A549 (cell line): ENCODE measurements at regions not wholly inside any gene's neighbourhood (a gene's known extent, or its start where the extent isn't known, plus 50 kb on each side); places are given as distances from the start of the nearest gene placed in this dataset.

Experiments used
- ATAC-seq, 2 experiments: fragments of 200-7000 bp in 1 of 2; fragments of >200 bp in 1 of 2; cut with Nextera tagmentation in 1 of 2; cut with Tn5 transposase in 1 of 2; 3 replicates each; pipeline versions ENCODE4 v1.8.0 to v1.9.1; 2018 to 2020; ENCODE audit warnings: mild to moderate bottlenecking in 1 of 2, moderate library complexity in 1 of 2
- CTCF ChIA-PET: fragments of 300-600 bp; sonication (Branson Sonifier 250); formaldehyde crosslinking; extraction: SDS; loops from one replicate; lab custom pipeline; 2021; ENCODE audit warnings: antibody characterized with exemption, inconsistent platforms; lab: Yijun Ruan, JAX
- POLR2A ChIA-PET: fragments of 350-600 bp; formaldehyde crosslinking; extraction: SDS; loops from one replicate; lab custom pipeline; 2021; ENCODE audit warnings: antibody characterized with exemption, inconsistent platforms; lab: Yijun Ruan, JAX
- DNase-seq, 2 experiments: peaks; one replicate each; pipeline versions ENCODE4 v3.0.0 to v3.0.0-alpha.2; 2011 to 2016; ENCODE audit warnings: low read depth in 1 of 2, low spot score in 1 of 2
- FAIRE-seq: peaks from 2 replicates; lab custom pipeline; 2011; peaks lifted over from hg19 to GRCh38; lab: Jason Lieb, UNC
- H3K27ac ChIP-seq, 2 experiments: fragments of >200 bp; sonication (Bioruptor Twin); formaldehyde crosslinking; 3 replicates each; pipeline ENCODE4 v1.5.1; 2016 to 2017
- H3K4me1 ChIP-seq: fragments of >200 bp; sonication (Bioruptor Twin); formaldehyde crosslinking; 3 replicates; pipeline ENCODE4 v1.6.1; 2016
- H3K4me2 ChIP-seq: fragments of >200 bp; sonication (Bioruptor Twin); formaldehyde crosslinking; 3 replicates; pipeline ENCODE4 v1.6.1; 2016
- H3K4me3 ChIP-seq: fragments of >200 bp; sonication (Bioruptor Twin); formaldehyde crosslinking; 3 replicates; pipeline ENCODE4 v1.5.1; 2016
- H3K9me3 ChIP-seq: fragments of >200 bp; sonication (Bioruptor Twin); formaldehyde crosslinking; 3 replicates; pipeline ENCODE4 v1.6.1; 2016
- CBX2 ChIP-seq: fragments of 200-600 bp; sonication (generic); IDR thresholded peaks from 2 replicates; pipeline ENCODE4 v1.6.1; 2016; ENCODE audit warnings: low read depth, mild to moderate bottlenecking, borderline replicate concordance
- CHD2 ChIP-seq: fragments of 150-350 bp; IDR thresholded peaks from 2 replicates; pipeline ENCODE4 v1.6.1; 2014; ENCODE audit warnings: low read length; ENCODE audit not compliant: partially characterized antibody
- E2F6 ChIP-seq: IDR thresholded peaks from 2 replicates; pipeline ENCODE4 v1.6.1; 2012; ENCODE audit warnings: low read depth, borderline replicate concordance
- EHMT2 ChIP-seq: fragments of 200-600 bp; sonication (generic); IDR thresholded peaks from 2 replicates; pipeline ENCODE4 v1.6.1; 2016; ENCODE audit warnings: antibody characterized with exemption, low read depth, mild to moderate bottlenecking, moderate library complexity
- EP300 ChIP-seq, 2 experiments: fragments of >200 bp; sonication (Bioruptor Twin); formaldehyde crosslinking; IDR thresholded peaks; 2 replicates in 1 of 2; 3 replicates in 1 of 2; pipeline ENCODE4 v1.6.1; 2016 to 2017
- ESRRA ChIP-seq: fragments of 150-350 bp; IDR thresholded peaks from 2 replicates; pipeline ENCODE4 v1.6.1; 2014; ENCODE audit warnings: mild to moderate bottlenecking, low read length, borderline replicate concordance
- FOSL2 ChIP-seq, 2 experiments: fragments of 450-650 bp in 1 of 2; fragments of >200 bp in 1 of 2; sonication (Bioruptor Twin) in 1 of 2; formaldehyde crosslinking; IDR thresholded peaks; 2 replicates each; pipeline versions ENCODE4 v1.5.0 to v1.6.1; 2016 to 2020; ENCODE audit warnings: mild to moderate bottlenecking in 1 of 2, moderate library complexity in 1 of 2
- HDAC2 ChIP-seq: fragments of 200-600 bp; sonication (generic); IDR thresholded peaks from 2 replicates; pipeline ENCODE4 v1.6.1; 2016
- HES2 ChIP-seq: fragments of >200 bp; sonication (Bioruptor Twin); formaldehyde crosslinking; IDR thresholded peaks from 2 replicates; pipeline ENCODE4 v1.6.1; 2016
- HEYL ChIP-seq: fragments of 250-450 bp; sonication (Bioruptor Pico); IDR thresholded peaks from 2 replicates; pipeline ENCODE4 v1.8.0; 2021; ENCODE audit warnings: mild to moderate bottlenecking, moderate library complexity
- HOXA7 ChIP-seq: fragments of 250-450 bp; sonication (Bioruptor Pico); IDR thresholded peaks from 2 replicates; pipeline ENCODE4 v1.5.0; 2020; ENCODE audit warnings: mild to moderate bottlenecking, moderate library complexity
- HOXB13 ChIP-seq: fragments of 250-450 bp; sonication (Bioruptor Pico); IDR thresholded peaks from 2 replicates; pipeline ENCODE4 v1.5.0; 2020; ENCODE audit warnings: low read depth, mild to moderate bottlenecking, moderate library complexity
- KDM1A ChIP-seq: fragments of 200-600 bp; sonication (generic); IDR thresholded peaks from 2 replicates; pipeline ENCODE4 v1.6.1; 2016; ENCODE audit warnings: low read depth, mild to moderate bottlenecking
- MAFK ChIP-seq: fragments of 450-650 bp; IDR thresholded peaks from 2 replicates; pipeline ENCODE4 v1.6.1; 2014; ENCODE audit not compliant: partially characterized antibody
- MAZ ChIP-seq: fragments of 150-350 bp; IDR thresholded peaks from 2 replicates; pipeline ENCODE4 v1.6.1; 2014; ENCODE audit warnings: antibody characterized with exemption, low read depth, low read length, borderline replicate concordance
- MYC ChIP-seq: IDR thresholded peaks from 2 replicates; pipeline ENCODE4 v1.6.1; 2012; ENCODE audit warnings: mild to moderate bottlenecking, inconsistent platforms, low read length, improper control_type of control experiment, borderline replicate concordance
- NPAS2 ChIP-seq: fragments of 250-450 bp; sonication (Bioruptor Pico); IDR thresholded peaks from 2 replicates; pipeline ENCODE4 v1.8.0; 2022; ENCODE audit warnings: mild to moderate bottlenecking, moderate library complexity, borderline replicate concordance
- NR3C1 ChIP-seq: fragments of >200 bp; sonication (Bioruptor Twin); formaldehyde crosslinking; IDR thresholded peaks from 3 replicates; pipeline ENCODE4 v1.6.1; 2017
- POLR2A ChIP-seq: IDR thresholded peaks from 2 replicates; pipeline ENCODE4 v1.6.1; 2012; ENCODE audit warnings: mild to moderate bottlenecking, low read length
- POLR2AphosphoS2 ChIP-seq: conservative IDR thresholded peaks from 2 replicates; pipeline ENCODE4 v1.6.1; 2012; ENCODE audit warnings: low read length, improper control_type of control experiment, inconsistent platforms
- RAD21 ChIP-seq, 2 experiments: fragments of >200 bp in 1 of 2; sonication (Bioruptor Twin) in 1 of 2; formaldehyde crosslinking in 1 of 2; IDR thresholded peaks in 1 of 2; conservative IDR thresholded peaks in 1 of 2; 2 replicates in 1 of 2; 3 replicates in 1 of 2; pipeline ENCODE4 v1.6.1; 2012 to 2018; ENCODE audit warnings: inconsistent platforms in 1 of 2
- RCOR1 ChIP-seq: fragments of 150-350 bp; IDR thresholded peaks from 2 replicates; pipeline ENCODE4 v1.6.1; 2014; ENCODE audit warnings: antibody characterized with exemption, low read length, low read depth
- RNF2 ChIP-seq: fragments of 200-600 bp; sonication (generic); IDR thresholded peaks from 2 replicates; pipeline ENCODE4 v1.6.1; 2016; ENCODE audit warnings: low read depth, mild to moderate bottlenecking, antibody characterized with exemption, moderate library complexity, borderline replicate concordance
- TFCP2L1 ChIP-seq: fragments of 250-450 bp; sonication (Bioruptor Pico); IDR thresholded peaks from 2 replicates; pipeline ENCODE4 v1.5.0; 2021; ENCODE audit warnings: mild to moderate bottlenecking
- ZFP36 ChIP-seq: fragments of 450-650 bp; IDR thresholded peaks from 2 replicates; pipeline ENCODE4 v1.6.1; 2014; ENCODE audit warnings: borderline replicate concordance; ENCODE audit not compliant: partially characterized antibody
- ZNF302 ChIP-seq: fragments of 250-450 bp; sonication (Bioruptor Pico); IDR thresholded peaks from 2 replicates; pipeline ENCODE4 v1.9.0; 2021; ENCODE audit warnings: inconsistent platforms, mild to moderate bottlenecking, moderate library complexity
- ZSCAN20 ChIP-seq: fragments of 250-450 bp; sonication (Bioruptor Pico); IDR thresholded peaks from 2 replicates; pipeline ENCODE4 v1.8.0; 2022; ENCODE audit warnings: mild to moderate bottlenecking, moderate library complexity
- WGBS: methylation state at CpG from one replicate; pipeline ENCODE4 v1.1.6; 2017; ENCODE audit errors: missing lambda C conversion rate; 5-methylcytosine and 5-hydroxymethylcytosine counted together
- TF ChIP-seq, protein P1 (sequence below): fragments of >200 bp; sonication (Bioruptor Twin); formaldehyde crosslinking; IDR thresholded peaks from 3 replicates; pipeline ENCODE4 v1.6.1; 2016
- TF ChIP-seq, protein P2 (sequence below): fragments of 450-650 bp; IDR thresholded peaks from 2 replicates; pipeline ENCODE4 v1.6.1; 2014; ENCODE audit warnings: antibody characterized with exemption

DNA sequence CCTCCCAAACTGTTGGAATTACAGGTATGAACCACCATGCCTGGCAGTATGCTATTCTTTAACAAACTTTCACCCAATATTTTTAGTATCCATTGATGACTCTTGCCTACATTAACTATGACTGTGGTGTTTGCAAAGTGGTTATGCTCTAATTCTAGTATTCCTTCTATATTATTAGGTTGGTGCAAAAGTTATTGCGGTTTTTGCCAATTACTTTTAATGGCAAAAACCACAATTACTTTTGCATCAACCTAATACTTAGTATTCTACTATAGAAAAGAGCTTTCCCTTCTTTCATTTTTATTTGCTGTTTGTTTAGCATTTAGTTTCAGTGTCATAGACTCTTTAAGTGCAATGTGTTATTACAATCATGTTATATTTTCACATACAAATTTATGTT is 760.6 kb downstream of the NR2F2 start:
- H3K27ac ChIP-seq = no peak overlapping the region
- TF ChIP-seq MYC (no peak), HOXA7 (CRISPR knock-in tag) (no peak), E2F6 (no peak), MAZ (no peak), HES2 (no peak), KDM1A (no peak)
- TF ChIP-seq, all 56 proteins: peak for 0
- ATAC-seq = no peak
- H3K4me3 ChIP-seq = no peak overlapping the region
- FAIRE-seq = no peak
- no peak for DNase-seq
- peaks cover 6% of the 10 kb centered on the region; the same call in 1 of the 3 replicates for H3K9me3 ChIP-seq
- no peak overlapping the region for H3K4me2 ChIP-seq
- WGBS = 3% methylated on average over 1 of the region's 1 CpG
- ChIA-PET POLR2A (no interaction called here), CTCF (no interaction called here)
- H3K4me1 ChIP-seq = no peaks in the 10 kb centered on the region

- 8% methylated on average over 2 of the region's 2 CpGs for WGBS
Observed at GRCh38 chr15:97092656-97093055, 762.2 kb downstream of the NR2F2 start.

GRCh38 chr15:97096303-97096835 is 765.9 kb downstream of the NR2F2 start:
- no peak for TF ChIP-seq NPAS2 (CRISPR knock-in tag)
- TF ChIP-seq POLR2AphosphoS2 = no peak
- TF ChIP-seq RCOR1 = no peak
- TF ChIP-seq, protein P1, sequence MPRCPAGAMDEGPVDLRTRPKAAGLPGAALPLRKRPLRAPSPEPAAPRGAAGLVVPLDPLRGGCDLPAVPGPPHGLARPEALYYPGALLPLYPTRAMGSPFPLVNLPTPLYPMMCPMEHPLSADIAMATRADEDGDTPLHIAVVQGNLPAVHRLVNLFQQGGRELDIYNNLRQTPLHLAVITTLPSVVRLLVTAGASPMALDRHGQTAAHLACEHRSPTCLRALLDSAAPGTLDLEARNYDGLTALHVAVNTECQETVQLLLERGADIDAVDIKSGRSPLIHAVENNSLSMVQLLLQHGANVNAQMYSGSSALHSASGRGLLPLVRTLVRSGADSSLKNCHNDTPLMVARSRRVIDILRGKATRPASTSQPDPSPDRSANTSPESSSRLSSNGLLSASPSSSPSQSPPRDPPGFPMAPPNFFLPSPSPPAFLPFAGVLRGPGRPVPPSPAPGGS = no peak
- TF ChIP-seq CHD2 = no peak
- TF ChIP-seq ZNF302 = no peak
- no peak for TF ChIP-seq HDAC2
- no peak for TF ChIP-seq TFCP2L1
- DNase-seq = no peak
- ATAC-seq = no peak
- CTCF ChIA-PET = interaction anchor here (0.5 to 1.6 kb wide), 2 partner anchors 10 to 972 kb away, joined by 3 to 4 read pairs; no protein-coding TSS in a partner anchor
- Histone ChIP-seq H3K4me1 (no peaks in the 10 kb centered on the region), H3K9me3 (peaks cover 6% of the 10 kb centered on the region; the same call in 1 of the 3 replicates), H3K4me3 (no peak overlapping the region), H3K4me2 (no peak overlapping the region), H3K27ac (no peak overlapping the region)
- whole genome bisulfite sequencing = 1% methylated on average over 2 of the region's 2 CpGs
- POLR2A ChIA-PET = no interaction called here
- no peak for FAIRE-seq

More at GRCh38 chr15:97092656-97093055, 762.2 kb downstream of the NR2F2 start:
- CTCF ChIA-PET = interaction anchor here (0.6 to 0.8 kb wide), 2 partner anchors 32 to 1154 kb away, joined by 3 read pairs; no protein-coding TSS in a partner anchor
- no peak for TF ChIP-seq ZSCAN20
- TF ChIP-seq POLR2A = no peak
- TF ChIP-seq MAZ = no peak
- TF ChIP-seq ZFP36 = no peak
- TF ChIP-seq, protein P2, sequence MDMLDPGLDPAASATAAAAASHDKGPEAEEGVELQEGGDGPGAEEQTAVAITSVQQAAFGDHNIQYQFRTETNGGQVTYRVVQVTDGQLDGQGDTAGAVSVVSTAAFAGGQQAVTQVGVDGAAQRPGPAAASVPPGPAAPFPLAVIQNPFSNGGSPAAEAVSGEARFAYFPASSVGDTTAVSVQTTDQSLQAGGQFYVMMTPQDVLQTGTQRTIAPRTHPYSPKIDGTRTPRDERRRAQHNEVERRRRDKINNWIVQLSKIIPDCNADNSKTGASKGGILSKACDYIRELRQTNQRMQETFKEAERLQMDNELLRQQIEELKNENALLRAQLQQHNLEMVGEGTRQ = no peak
- TF ChIP-seq CBX2 = no peak
- no peak for TF ChIP-seq E2F6
- no peak for TF ChIP-seq NPAS2 (CRISPR knock-in tag)
- TF ChIP-seq TFCP2L1 = no peak
- TF ChIP-seq ESRRA = no peak
- TF ChIP-seq MAFK = no peak
- no peak for TF ChIP-seq RAD21 (conservative IDR thresholded peaks at IDR 0.05 in 1 of 2, IDR thresholded peaks at IDR 0.05 in 1 of 2)
- TF ChIP-seq MYC = no peak
- no peak for TF ChIP-seq FOSL2 (IDR thresholded peaks at IDR 0.05)
- no peak for TF ChIP-seq FOSL2 (CRISPR knock-in tag; IDR thresholded peaks at IDR 0.05)
- no peak for TF ChIP-seq HOXB13 (CRISPR knock-in tag)
- TF ChIP-seq EHMT2 = no peak
- no peak for TF ChIP-seq RNF2
- TF ChIP-seq HEYL (CRISPR knock-in tag) = no peak
- no peak for TF ChIP-seq NR3C1
- no peak for TF ChIP-seq EP300 (IDR thresholded peaks at IDR 0.05)
- TF ChIP-seq, all 56 proteins: peak for 0
- no peak overlapping the region for H3K27ac ChIP-seq
- POLR2A ChIA-PET = no interaction called here
- no peak overlapping the region for H3K4me3 ChIP-seq
- no peak for ATAC-seq
- DNase-seq = no peak
- H3K4me1 ChIP-seq = no peaks in the 10 kb centered on the region
- no peak overlapping the region for H3K4me2 ChIP-seq
- no peak for FAIRE-seq
- peaks cover 6% of the 10 kb centered on the region; the same call in 1 of the 3 replicates for H3K9me3 ChIP-seq
